ENCODE measurements at regions not wholly inside any gene's neighbourhood (a gene's known extent, or its start where the extent isn't known, plus 50 kb on each side); places are given as distances from the start of the nearest gene placed in this dataset.

GRCh38 chr3:159806412-159806811, 182.2 kb upstream of the IL12A start:
- H3K4me2 ChIP-seq (ENCODE audit: low read length): no peak overlapping the region
- peaks cover 21% of the 10 kb centered on the region for H3K4me1 ChIP-seq (ENCODE audit: control insufficient read depth, insufficient read depth, low read length)
- no peaks in the 10 kb centered on the region for H3K27me3 ChIP-seq (ENCODE audit: control insufficient read depth, insufficient read depth, low read length)
- H3K4me3 ChIP-seq (ENCODE audit: low read length): no peak overlapping the region
- no peaks in the 10 kb centered on the region for H3K9me3 ChIP-seq (replicated peaks; ENCODE audit: low read length)
- no peaks in the 10 kb centered on the region for H3K36me3 ChIP-seq (ENCODE audit: insufficient read depth, low read length)
- H3K9ac ChIP-seq (ENCODE audit: low read depth, low read length): no peak overlapping the region

DNA sequence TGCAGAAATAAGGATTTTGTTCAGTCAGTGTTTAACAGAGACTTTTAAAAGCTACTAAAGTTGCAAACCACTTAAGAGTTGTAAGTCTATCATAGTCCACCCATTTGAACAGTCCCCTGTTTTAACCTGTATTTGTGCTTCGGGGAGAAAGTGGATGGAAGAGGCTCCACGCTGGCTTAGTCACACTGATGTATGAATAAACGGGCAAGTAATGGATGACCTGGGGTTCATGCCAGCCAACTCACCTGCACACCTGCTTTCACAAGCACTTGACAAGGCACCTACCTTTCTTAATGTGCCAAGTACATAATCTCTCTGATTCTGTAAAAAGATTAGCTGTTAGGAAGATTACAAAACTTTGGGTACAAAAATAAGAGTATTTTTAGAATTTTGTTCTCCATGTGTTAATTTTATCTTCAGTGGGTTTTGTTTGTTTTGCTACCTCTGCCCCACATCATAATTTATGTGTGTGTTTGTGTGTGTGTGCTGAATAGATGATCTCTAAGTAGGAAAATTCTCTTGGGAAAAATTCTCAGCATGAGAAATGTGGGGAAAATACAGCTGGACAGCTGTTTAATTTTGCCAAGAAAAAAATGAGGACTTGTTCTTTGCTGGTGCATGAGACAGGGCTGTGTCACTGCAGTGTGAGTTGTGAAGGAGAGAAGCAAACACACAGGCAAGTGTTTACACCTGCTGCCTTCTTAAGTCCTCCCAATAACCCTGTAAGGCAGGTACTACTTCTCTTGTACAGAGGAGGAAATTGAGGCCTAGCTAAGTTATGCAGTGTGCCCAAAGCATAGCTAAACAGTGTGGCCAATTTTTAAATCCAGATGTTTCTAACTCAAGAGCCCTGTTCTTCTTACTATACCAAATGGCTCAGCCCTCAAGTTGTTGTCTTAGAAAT, 181.2 kb upstream of the IL12A start:
- no peaks in the 10 kb centered on the region for H3K36me3 ChIP-seq (ENCODE audit: insufficient read depth, low read length)
- no peak overlapping the region for H3K4me3 ChIP-seq (ENCODE audit: low read length)
- H3K9ac ChIP-seq (ENCODE audit: low read depth, low read length): no peak overlapping the region
- H3K4me1 ChIP-seq (ENCODE audit: control insufficient read depth, insufficient read depth, low read length): peaks cover 21% of the 10 kb centered on the region
- no peaks in the 10 kb centered on the region for H3K9me3 ChIP-seq (replicated peaks; ENCODE audit: low read length)
- no peaks in the 10 kb centered on the region for H3K27me3 ChIP-seq (ENCODE audit: control insufficient read depth, insufficient read depth, low read length)
- H3K4me2 ChIP-seq (ENCODE audit: low read length): no peak overlapping the region

DNA sequence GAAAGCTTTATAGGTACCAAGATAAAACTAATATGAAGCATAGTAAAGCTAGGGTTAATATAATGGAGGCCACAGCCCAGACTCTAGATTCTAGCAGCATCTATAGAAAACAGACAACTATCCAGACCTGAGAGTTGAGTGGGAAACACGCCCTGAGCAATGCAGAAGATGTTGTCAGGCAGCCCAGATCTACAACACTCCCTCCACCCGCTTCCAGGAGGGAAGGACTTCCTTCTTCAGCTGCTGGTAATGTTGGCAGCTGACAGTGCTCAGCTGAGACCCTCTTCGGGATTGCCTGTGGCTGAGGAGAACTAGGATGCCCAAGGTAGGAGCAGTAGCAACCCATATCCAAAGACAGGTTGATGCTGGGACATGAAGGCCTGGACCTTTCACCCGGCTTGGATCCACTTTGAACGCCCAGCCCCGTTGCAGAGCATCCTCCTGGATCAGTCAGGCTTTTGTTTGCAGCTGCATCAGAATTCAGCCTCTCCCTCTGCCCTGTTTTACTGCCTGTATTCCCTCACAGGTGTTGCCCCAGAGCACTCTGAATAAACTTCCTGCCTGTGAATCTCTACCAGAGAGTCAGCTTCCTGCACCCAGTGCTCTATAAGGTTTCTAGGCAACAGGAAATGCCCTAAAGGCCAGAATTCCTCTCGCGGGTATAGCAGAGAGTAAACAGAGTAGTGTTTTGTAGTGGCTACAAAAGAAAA, 174.7 kb upstream of the IL12A start:
- peaks cover 9% of the 10 kb centered on the region for H3K4me1 ChIP-seq (ENCODE audit: control insufficient read depth, insufficient read depth, low read length)
- H3K27me3 ChIP-seq (ENCODE audit: control insufficient read depth, insufficient read depth, low read length): no peaks in the 10 kb centered on the region
- H3K36me3 ChIP-seq (ENCODE audit: insufficient read depth, low read length): no peaks in the 10 kb centered on the region

DNA sequence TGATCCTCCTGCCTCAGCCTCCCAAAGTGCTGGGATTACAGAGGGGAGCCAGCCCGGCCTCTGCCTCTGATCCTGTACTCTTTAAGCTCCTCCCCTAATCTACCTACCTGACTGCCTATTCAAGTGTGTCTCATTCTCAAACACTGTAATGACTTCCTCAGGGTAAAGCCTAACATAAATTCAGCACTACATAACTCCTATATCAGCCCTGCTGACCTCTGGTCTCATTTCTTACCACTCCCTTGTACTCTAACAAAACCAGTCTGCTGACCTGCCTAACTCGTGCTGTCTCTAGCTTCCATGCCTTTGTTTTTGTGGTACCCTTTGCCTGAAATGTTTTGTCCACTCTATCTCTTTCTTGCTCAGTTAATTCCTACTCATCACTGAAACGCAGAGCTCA, 172.1 kb upstream of the IL12A start:
- no peak overlapping the region for H3K4me2 ChIP-seq (ENCODE audit: low read length)
- H3K4me1 ChIP-seq (ENCODE audit: control insufficient read depth, insufficient read depth, low read length): peaks cover 16% of the 10 kb centered on the region
- no peak overlapping the region for H3K9ac ChIP-seq (ENCODE audit: low read depth, low read length)
- no peaks in the 10 kb centered on the region for H3K27me3 ChIP-seq (ENCODE audit: control insufficient read depth, insufficient read depth, low read length)
- H3K4me3 ChIP-seq (ENCODE audit: low read length): no peak overlapping the region
- H3K9me3 ChIP-seq (replicated peaks; ENCODE audit: low read length): no peaks in the 10 kb centered on the region
- no peaks in the 10 kb centered on the region for H3K36me3 ChIP-seq (ENCODE audit: insufficient read depth, low read length)

More for the DNA sequence above, 174.7 kb upstream of the IL12A start:
- Histone ChIP-seq H3K9me3 (replicated peaks; ENCODE audit: low read length) (no peaks in the 10 kb centered on the region), H3K4me2 (ENCODE audit: low read length) (no peak overlapping the region), H3K9ac (ENCODE audit: low read depth, low read length) (no peak overlapping the region), H3K4me3 (ENCODE audit: low read length) (no peak overlapping the region)

DNA sequence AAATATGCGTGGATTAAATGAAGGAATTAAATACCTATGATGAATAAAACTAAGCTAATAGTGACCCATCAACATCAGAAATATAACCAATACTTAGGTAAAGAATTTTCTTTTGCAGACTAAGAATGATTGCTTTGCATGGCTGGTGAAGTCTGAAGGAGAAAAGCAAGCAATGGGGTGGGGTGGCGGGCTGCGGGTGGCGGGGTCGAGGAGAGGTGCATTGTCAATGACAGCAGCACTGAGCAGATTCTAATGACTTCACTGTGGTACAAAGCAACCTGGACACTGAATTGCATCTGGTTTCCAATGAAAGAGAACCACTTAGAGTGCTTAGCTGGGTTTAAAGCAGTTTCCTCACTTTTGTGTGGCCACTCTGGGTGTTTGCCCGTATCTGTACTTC, 171.5 kb upstream of the IL12A start:
- no peak overlapping the region for H3K9ac ChIP-seq (ENCODE audit: low read depth, low read length)
- H3K4me3 ChIP-seq (ENCODE audit: low read length): no peak overlapping the region
- H3K4me1 ChIP-seq (ENCODE audit: control insufficient read depth, insufficient read depth, low read length): peaks cover 16% of the 10 kb centered on the region
- no peak overlapping the region for H3K4me2 ChIP-seq (ENCODE audit: low read length)
- H3K9me3 ChIP-seq (replicated peaks; ENCODE audit: low read length): no peaks in the 10 kb centered on the region
- no peaks in the 10 kb centered on the region for H3K36me3 ChIP-seq (ENCODE audit: insufficient read depth, low read length)
- no peaks in the 10 kb centered on the region for H3K27me3 ChIP-seq (ENCODE audit: control insufficient read depth, insufficient read depth, low read length)

DNA sequence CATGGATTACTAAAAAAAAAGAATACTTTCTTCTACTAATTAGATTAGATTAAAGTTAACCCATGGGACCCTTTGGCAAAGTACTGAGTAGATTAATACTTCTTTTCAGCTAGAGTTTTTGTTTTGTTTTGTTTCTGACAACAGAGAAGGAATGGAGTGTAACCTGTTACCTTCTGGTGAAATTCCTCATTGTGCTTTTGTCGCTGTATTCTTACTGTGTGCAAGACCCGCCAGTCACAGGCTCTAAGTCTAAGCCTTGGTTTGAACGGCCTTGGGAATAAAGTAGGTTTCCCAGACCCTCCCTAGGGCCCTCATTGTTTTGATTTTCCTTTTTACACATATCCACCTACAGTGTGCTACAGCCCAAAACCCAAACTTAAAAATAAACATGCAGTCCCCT, 171.1 kb upstream of the IL12A start:
- Histone ChIP-seq H3K4me2 (ENCODE audit: low read length) (no peak overlapping the region), H3K27me3 (ENCODE audit: control insufficient read depth, insufficient read depth, low read length) (no peaks in the 10 kb centered on the region), H3K9ac (ENCODE audit: low read depth, low read length) (no peak overlapping the region), H3K4me3 (ENCODE audit: low read length) (no peak overlapping the region), H3K9me3 (replicated peaks; ENCODE audit: low read length) (no peaks in the 10 kb centered on the region), H3K36me3 (ENCODE audit: insufficient read depth, low read length) (no peaks in the 10 kb centered on the region), H3K4me1 (ENCODE audit: control insufficient read depth, insufficient read depth, low read length) (peaks cover 16% of the 10 kb centered on the region)

- Histone ChIP-seq H3K4me3 (ENCODE audit: low read length) (no peak overlapping the region), H3K27me3 (ENCODE audit: control insufficient read depth, insufficient read depth, low read length) (no peaks in the 10 kb centered on the region), H3K9me3 (replicated peaks; ENCODE audit: low read length) (no peaks in the 10 kb centered on the region), H3K36me3 (ENCODE audit: insufficient read depth, low read length) (no peaks in the 10 kb centered on the region), H3K4me1 (ENCODE audit: control insufficient read depth, insufficient read depth, low read length) (peaks cover 17% of the 10 kb centered on the region), H3K4me2 (ENCODE audit: low read length) (no peak overlapping the region), H3K9ac (ENCODE audit: low read depth, low read length) (no peak overlapping the region)
Measured at GRCh38 chr3:159818399-159818798, 170.2 kb upstream of the IL12A start.

DNA sequence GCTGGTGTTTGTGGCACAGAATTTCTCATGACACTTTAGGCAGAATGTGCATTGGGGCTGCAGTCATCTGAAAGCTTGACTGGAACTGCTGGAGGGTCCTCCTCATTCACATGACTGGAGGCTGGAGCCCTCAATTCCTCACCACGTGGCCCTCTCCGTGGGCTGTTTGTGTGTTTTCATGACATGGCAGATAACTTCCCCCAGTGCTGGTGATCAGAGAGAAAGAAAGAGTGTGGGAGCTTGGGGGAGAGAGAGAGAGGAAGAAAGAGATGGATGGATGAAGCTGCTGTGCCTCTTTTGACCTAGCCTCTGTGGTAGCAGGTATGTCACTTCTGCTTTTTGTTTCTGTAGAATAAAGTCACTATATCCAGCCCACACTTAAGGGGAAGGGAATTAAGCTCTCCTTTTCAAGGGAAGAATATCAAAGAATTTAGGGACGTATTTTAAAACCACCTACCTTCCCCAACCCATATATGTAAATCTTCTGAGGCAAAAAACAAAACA, 169.6 kb upstream of the IL12A start:
- Histone ChIP-seq H3K4me1 (ENCODE audit: control insufficient read depth, insufficient read depth, low read length) (peaks cover 21% of the 10 kb centered on the region), H3K36me3 (ENCODE audit: insufficient read depth, low read length) (no peaks in the 10 kb centered on the region), H3K9ac (ENCODE audit: low read depth, low read length) (no peak overlapping the region), H3K9me3 (replicated peaks; ENCODE audit: low read length) (no peaks in the 10 kb centered on the region), H3K4me3 (ENCODE audit: low read length) (no peak overlapping the region), H3K27me3 (ENCODE audit: control insufficient read depth, insufficient read depth, low read length) (no peaks in the 10 kb centered on the region), H3K4me2 (ENCODE audit: low read length) (no peak overlapping the region)

DNA sequence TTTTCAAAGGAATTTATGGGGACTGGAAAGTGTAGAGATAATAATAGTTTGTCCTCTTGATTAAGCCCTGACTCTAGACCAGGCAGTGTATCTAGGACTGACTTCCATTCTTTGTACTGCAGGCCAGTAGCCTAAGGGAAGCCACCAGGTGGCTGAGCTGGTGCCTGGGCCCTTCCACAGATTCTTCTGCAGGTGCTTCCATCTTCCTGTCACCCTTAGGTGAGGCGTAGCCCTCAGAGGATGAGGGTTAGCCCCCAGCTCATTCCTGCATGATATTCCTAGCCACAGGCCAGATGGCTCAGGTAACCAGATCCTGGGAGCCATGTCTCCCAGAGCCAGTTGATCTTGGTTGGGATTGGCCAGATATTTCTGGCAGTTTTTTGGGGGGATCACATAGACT, 169.0 kb upstream of the IL12A start:
- no peaks in the 10 kb centered on the region for H3K27me3 ChIP-seq (ENCODE audit: control insufficient read depth, insufficient read depth, low read length)
- peaks cover 21% of the 10 kb centered on the region for H3K4me1 ChIP-seq (ENCODE audit: control insufficient read depth, insufficient read depth, low read length)
- no peak overlapping the region for H3K4me3 ChIP-seq (ENCODE audit: low read length)
- H3K9me3 ChIP-seq (replicated peaks; ENCODE audit: low read length): no peaks in the 10 kb centered on the region
- no peak overlapping the region for H3K4me2 ChIP-seq (ENCODE audit: low read length)
- no peaks in the 10 kb centered on the region for H3K36me3 ChIP-seq (ENCODE audit: insufficient read depth, low read length)
- no peak overlapping the region for H3K9ac ChIP-seq (ENCODE audit: low read depth, low read length)

- H3K4me2 ChIP-seq (ENCODE audit: low read length): no peak overlapping the region
- no peaks in the 10 kb centered on the region for H3K27me3 ChIP-seq (ENCODE audit: control insufficient read depth, insufficient read depth, low read length)
- H3K4me1 ChIP-seq (ENCODE audit: control insufficient read depth, insufficient read depth, low read length): peaks cover 32% of the 10 kb centered on the region
- no peaks in the 10 kb centered on the region for H3K9me3 ChIP-seq (replicated peaks; ENCODE audit: low read length)
- H3K9ac ChIP-seq (ENCODE audit: low read depth, low read length): no peak overlapping the region
- H3K4me3 ChIP-seq (ENCODE audit: low read length): no peak overlapping the region
- H3K36me3 ChIP-seq (ENCODE audit: insufficient read depth, low read length): no peaks in the 10 kb centered on the region
Measured at GRCh38 chr3:159821110-159821509, 167.5 kb upstream of the IL12A start.

DNA sequence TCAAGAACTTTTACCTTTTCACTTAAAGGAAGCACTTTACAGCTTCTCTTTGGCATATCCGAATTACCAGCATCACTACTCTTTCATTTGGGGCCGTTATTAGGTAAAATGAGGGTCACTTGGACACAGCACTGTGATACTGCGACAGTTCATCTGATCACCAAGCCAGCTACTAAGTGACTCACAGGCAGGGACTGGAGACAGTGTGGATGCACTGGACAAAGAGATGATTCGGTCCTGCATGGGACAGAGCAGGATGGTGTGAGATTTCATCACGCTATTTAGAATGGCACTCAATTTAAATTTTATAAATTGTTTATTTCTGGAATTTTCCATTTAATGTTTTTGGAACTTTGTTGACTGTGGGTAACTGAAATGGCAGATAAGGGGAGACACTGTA, 166.9 kb upstream of the IL12A start:
- H3K4me2 ChIP-seq (ENCODE audit: low read length): no peak overlapping the region

More for the DNA sequence above, 166.9 kb upstream of the IL12A start:
- Histone ChIP-seq H3K9ac (ENCODE audit: low read depth, low read length) (no peak overlapping the region), H3K27me3 (ENCODE audit: control insufficient read depth, insufficient read depth, low read length) (no peaks in the 10 kb centered on the region), H3K4me1 (ENCODE audit: control insufficient read depth, insufficient read depth, low read length) (peaks cover 32% of the 10 kb centered on the region), H3K36me3 (ENCODE audit: insufficient read depth, low read length) (no peaks in the 10 kb centered on the region), H3K4me3 (ENCODE audit: low read length) (no peak overlapping the region), H3K9me3 (replicated peaks; ENCODE audit: low read length) (no peaks in the 10 kb centered on the region)
